ENCODE measurements at regions not wholly inside any gene's neighbourhood (a gene's known extent, or its start where the extent isn't known, plus 50 kb on each side); places are given as distances from the start of the nearest gene placed in this dataset.
"Not testable (repeated sequence)": the region's sequence is repeated elsewhere in the genome, so short reads cannot be mapped to it uniquely, and the experiment has no call there.

DNA sequence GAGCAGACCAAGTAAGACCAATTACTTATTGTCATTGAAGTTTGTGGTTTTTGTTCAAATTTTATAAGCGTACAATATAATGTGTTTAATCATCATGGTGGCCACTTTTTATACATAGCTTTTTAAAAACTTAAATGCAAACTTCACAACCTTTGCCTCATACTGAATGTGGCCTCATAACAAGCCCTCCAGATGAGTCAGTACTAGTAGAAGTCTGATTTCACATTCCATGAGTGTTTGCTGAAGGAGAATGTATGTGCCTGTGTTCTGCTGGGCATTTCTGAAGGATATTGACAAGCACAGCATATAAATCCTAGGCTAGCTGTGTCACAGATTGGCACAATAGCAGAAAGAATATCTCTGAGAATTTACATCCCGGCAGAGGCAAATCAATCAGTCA lies 506.4 kb downstream of the TUBA3C start:
- POLR2A ChIA-PET; in situ Hi-C loops (cut with HindIII; ENCODE audit: low pct_unique_long_range_greater_than_20kb, low sequenced_read_pairs); BruUV-seq (replicated peaks); H3K36me3 ChIP-seq (ENCODE audit: control insufficient read depth, insufficient read depth, low read length); H3K4me1 ChIP-seq (ENCODE audit: control insufficient read depth, insufficient read depth, low read length); H3K4me3 ChIP-seq (ENCODE audit: low read depth in 2 of 2, low read length in 2 of 2); intact Hi-C loops (cut with micrococcal nuclease; ENCODE audit: unreplicated experiment); H3K27me3 ChIP-seq (ENCODE audit: control insufficient read depth, insufficient read depth, low read length); DNase-seq (ENCODE audit: low read depth, low spot score); H3K9me3 ChIP-seq (ENCODE audit: control insufficient read depth, insufficient read depth, low read depth, low read length); ATAC-seq; H3K27ac ChIP-seq (ENCODE audit: low read length); CTCF ChIA-PET: not testable (repeated sequence)

DNA sequence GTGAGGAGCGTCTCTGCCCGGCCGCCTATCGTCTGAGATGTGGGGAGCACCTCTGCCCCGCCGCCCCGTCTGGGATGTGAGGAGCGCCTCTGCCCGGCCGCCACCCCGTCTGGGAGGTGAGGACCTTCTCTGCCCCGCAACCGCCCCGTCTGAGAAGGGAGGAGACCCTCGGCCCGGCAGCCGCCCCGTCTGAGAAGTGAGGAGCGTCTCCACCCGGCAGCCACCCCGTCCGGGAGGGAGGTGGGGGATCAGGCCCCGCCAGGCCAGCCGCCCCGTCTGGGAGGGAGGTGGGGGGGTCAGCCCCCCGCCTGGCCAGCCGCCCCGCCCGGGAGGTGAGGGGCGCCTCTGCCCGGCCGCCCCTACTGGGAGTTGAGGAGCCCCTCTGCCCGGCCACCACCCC lies 507.8 kb downstream of the TUBA3C start:
- DNase-seq (ENCODE audit: low read depth, low spot score); CTCF ChIA-PET; ATAC-seq; H3K27me3 ChIP-seq (ENCODE audit: control insufficient read depth, insufficient read depth, low read length); H3K9me3 ChIP-seq (ENCODE audit: control insufficient read depth, insufficient read depth, low read depth, low read length); H3K4me3 ChIP-seq (ENCODE audit: low read depth in 2 of 2, low read length in 2 of 2); POLR2A ChIA-PET; intact Hi-C loops (cut with micrococcal nuclease; ENCODE audit: unreplicated experiment); BruUV-seq (replicated peaks); in situ Hi-C loops (cut with HindIII; ENCODE audit: low pct_unique_long_range_greater_than_20kb, low sequenced_read_pairs); H3K4me1 ChIP-seq (ENCODE audit: control insufficient read depth, insufficient read depth, low read length); H3K36me3 ChIP-seq (ENCODE audit: control insufficient read depth, insufficient read depth, low read length); H3K27ac ChIP-seq (ENCODE audit: low read length): not testable (repeated sequence)

DNA sequence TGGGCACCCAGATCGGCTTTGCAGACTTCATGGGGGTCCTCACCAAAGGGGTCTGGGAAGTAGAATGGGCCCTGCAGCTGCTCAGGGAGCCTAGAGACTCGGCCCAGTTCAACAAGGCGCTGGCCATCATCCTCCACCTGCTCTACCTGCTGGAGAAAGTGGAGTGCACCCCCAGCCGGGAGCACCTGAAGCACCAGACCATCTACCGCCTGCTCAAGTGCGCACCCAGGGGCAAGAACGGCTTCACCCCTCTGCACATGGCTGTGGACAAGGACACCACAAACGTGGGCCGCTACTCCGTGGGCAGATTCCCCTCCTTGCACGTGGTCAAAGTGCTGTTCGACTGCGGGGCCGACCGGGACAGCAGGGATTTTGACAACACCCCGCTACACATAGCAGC lies 515.0 kb downstream of the TUBA3C start:
- DNase-seq (ENCODE audit: low read depth, low spot score); POLR2A ChIA-PET; H3K9me3 ChIP-seq (ENCODE audit: control insufficient read depth, insufficient read depth, low read depth, low read length); H3K27ac ChIP-seq (ENCODE audit: low read length); in situ Hi-C loops (cut with HindIII; ENCODE audit: low pct_unique_long_range_greater_than_20kb, low sequenced_read_pairs); H3K27me3 ChIP-seq (ENCODE audit: control insufficient read depth, insufficient read depth, low read length); BruUV-seq (replicated peaks); H3K4me3 ChIP-seq (ENCODE audit: low read depth in 2 of 2, low read length in 2 of 2); intact Hi-C loops (cut with micrococcal nuclease; ENCODE audit: unreplicated experiment); CTCF ChIA-PET; H3K4me1 ChIP-seq (ENCODE audit: control insufficient read depth, insufficient read depth, low read length); ATAC-seq; H3K36me3 ChIP-seq (ENCODE audit: control insufficient read depth, insufficient read depth, low read length): not testable (repeated sequence)

DNA sequence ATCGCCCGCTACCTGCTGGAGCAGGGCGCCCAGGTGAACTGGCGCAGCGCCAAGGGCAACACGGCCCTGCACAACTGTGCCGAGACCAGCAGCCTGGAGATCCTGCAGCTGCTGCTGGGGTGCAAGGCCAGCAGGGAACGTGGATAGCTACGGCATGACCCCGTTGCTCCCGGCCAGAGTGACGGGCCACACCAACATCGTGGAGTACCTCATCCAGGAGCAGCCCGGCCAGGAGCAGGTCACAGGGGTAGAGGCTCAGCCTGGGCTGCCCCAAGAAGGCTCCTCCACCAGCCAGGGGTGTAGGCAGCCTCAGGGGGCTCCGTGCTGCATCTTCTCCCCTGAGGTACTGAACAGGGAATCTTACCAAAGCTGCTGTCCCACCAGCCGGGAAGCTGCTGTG lies 515.9 kb downstream of the TUBA3C start:
- POLR2A ChIA-PET; H3K27ac ChIP-seq (ENCODE audit: low read length); H3K9me3 ChIP-seq (ENCODE audit: control insufficient read depth, insufficient read depth, low read depth, low read length); intact Hi-C loops (cut with micrococcal nuclease; ENCODE audit: unreplicated experiment); H3K27me3 ChIP-seq (ENCODE audit: control insufficient read depth, insufficient read depth, low read length); H3K4me3 ChIP-seq (ENCODE audit: low read depth in 2 of 2, low read length in 2 of 2); H3K4me1 ChIP-seq (ENCODE audit: control insufficient read depth, insufficient read depth, low read length); DNase-seq (ENCODE audit: low read depth, low spot score); ATAC-seq; H3K36me3 ChIP-seq (ENCODE audit: control insufficient read depth, insufficient read depth, low read length); in situ Hi-C loops (cut with HindIII; ENCODE audit: low pct_unique_long_range_greater_than_20kb, low sequenced_read_pairs); CTCF ChIA-PET; BruUV-seq (replicated peaks): not testable (repeated sequence)

DNA sequence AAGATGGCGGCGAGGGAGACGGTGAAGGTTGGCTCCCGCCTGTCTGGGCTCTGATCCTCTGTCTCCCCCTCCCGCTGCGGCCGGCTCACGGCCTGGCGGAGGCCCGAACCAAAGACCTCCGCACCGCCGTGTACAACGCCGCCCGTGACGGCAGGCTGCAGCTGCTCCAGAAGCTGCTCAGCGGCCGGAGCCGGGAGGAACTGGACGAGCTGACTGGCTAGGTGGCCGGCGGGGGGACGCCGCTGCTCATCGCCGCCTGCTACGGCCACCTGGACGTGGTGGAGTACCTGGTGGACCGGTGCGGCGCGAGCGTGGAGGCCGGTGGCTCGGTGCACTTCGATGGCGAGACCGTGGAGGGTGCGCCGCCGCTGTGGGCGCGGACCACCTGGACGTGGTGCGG lies 516.5 kb downstream of the TUBA3C start:
- intact Hi-C loops (cut with micrococcal nuclease; ENCODE audit: unreplicated experiment); H3K4me3 ChIP-seq (ENCODE audit: low read depth in 2 of 2, low read length in 2 of 2); H3K36me3 ChIP-seq (ENCODE audit: control insufficient read depth, insufficient read depth, low read length); H3K9me3 ChIP-seq (ENCODE audit: control insufficient read depth, insufficient read depth, low read depth, low read length); BruUV-seq (replicated peaks); POLR2A ChIA-PET; DNase-seq (ENCODE audit: low read depth, low spot score); ATAC-seq; CTCF ChIA-PET; H3K4me1 ChIP-seq (ENCODE audit: control insufficient read depth, insufficient read depth, low read length); H3K27ac ChIP-seq (ENCODE audit: low read length); in situ Hi-C loops (cut with HindIII; ENCODE audit: low pct_unique_long_range_greater_than_20kb, low sequenced_read_pairs); H3K27me3 ChIP-seq (ENCODE audit: control insufficient read depth, insufficient read depth, low read length): not testable (repeated sequence)

DNA sequence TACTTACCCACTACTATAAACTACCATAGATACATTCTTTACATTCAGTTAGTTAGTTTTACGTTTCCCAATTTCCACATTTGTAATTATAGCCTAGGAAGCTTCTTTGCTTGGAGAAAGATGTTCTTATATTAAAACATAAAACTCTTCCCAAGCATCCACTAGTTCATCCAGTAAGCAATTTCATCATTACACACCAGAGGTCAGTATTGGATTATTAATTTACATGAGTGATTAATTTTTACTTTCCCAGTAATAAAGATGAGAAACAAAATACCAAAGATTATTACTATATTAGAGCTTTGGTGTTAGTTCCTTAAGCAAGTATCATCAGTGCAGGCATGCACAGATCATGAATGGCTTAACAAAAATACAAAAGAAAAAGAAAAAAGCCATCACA lies 518.4 kb downstream of the TUBA3C start:
- POLR2A ChIA-PET; CTCF ChIA-PET; BruUV-seq (replicated peaks); intact Hi-C loops (cut with micrococcal nuclease; ENCODE audit: unreplicated experiment); ATAC-seq; H3K4me1 ChIP-seq (ENCODE audit: control insufficient read depth, insufficient read depth, low read length); H3K27me3 ChIP-seq (ENCODE audit: control insufficient read depth, insufficient read depth, low read length); in situ Hi-C loops (cut with HindIII; ENCODE audit: low pct_unique_long_range_greater_than_20kb, low sequenced_read_pairs); H3K4me3 ChIP-seq (ENCODE audit: low read depth in 2 of 2, low read length in 2 of 2); DNase-seq (ENCODE audit: low read depth, low spot score); H3K9me3 ChIP-seq (ENCODE audit: control insufficient read depth, insufficient read depth, low read depth, low read length); H3K27ac ChIP-seq (ENCODE audit: low read length); H3K36me3 ChIP-seq (ENCODE audit: control insufficient read depth, insufficient read depth, low read length): not testable (repeated sequence)
